Progenitor cell of endocrine pancreas (in vitro differentiated cells): ENCODE measurements at regions not wholly inside any gene's neighbourhood (a gene's known extent, or its start where the extent isn't known, plus 50 kb on each side); places are given as distances from the start of the nearest gene placed in this dataset.

ENCODE experiments used
- DNase-seq: peaks from one replicate; pipeline ENCODE4 v3.0.0; 2021; ENCODE audit warnings: low spot score; ENCODE audit not compliant: unreplicated experiment
- H3K27ac Mint-ChIP-seq: 2 replicates; pipeline ENCODE4 v1.8.0; 2021; ENCODE audit warnings: mild to moderate bottlenecking, moderate library complexity, mixed read lengths
- H3K27me3 Mint-ChIP-seq: 2 replicates; pipeline ENCODE4 v1.8.0; 2021; ENCODE audit warnings: mixed read lengths
- H3K36me3 Mint-ChIP-seq: 2 replicates; pipeline ENCODE4 v1.8.0; 2022; ENCODE audit warnings: mixed read lengths; ENCODE audit not compliant: insufficient read depth
- H3K4me1 Mint-ChIP-seq: 2 replicates; pipeline ENCODE4 v1.8.0; 2021; ENCODE audit warnings: low read depth, mixed read lengths
- H3K4me3 Mint-ChIP-seq: 2 replicates; pipeline ENCODE4 v1.8.0; 2021; ENCODE audit warnings: low read depth, mild to moderate bottlenecking, moderate library complexity, mixed read lengths
- H3K9me3 Mint-ChIP-seq: 2 replicates; pipeline ENCODE4 v1.8.0; 2021; ENCODE audit warnings: low read depth, mixed read lengths
- TF ChIP-seq, protein P1 (sequence below): fragments of 200-600 bp; sonication (generic); IDR thresholded peaks from one replicate; pipeline ENCODE4 v1.5.0; 2021; ENCODE audit warnings: antibody characterized with exemption, mild to moderate bottlenecking; ENCODE audit not compliant: unreplicated experiment

DNA sequence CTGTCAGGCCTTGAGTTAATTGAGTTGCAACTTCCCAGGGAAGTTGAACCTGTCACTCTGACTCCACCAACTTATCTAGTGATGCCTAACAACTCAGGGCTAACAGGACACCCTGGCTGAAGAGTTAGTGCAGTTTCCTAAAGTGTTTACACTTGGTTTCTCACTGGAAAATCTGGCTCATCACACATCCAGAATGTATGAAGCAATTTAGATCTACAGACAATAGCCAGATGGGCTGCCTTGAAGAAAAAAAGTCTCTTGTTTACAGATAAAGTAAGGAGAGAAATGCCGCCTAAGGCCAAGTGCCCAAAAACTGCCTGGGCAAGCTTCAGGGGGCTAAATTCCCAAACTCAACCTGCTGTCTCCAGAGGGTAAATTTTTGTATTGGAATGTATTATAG lies 446.3 kb upstream of the NCAM2 start:
- no peaks in the 10 kb centered on the region for H3K9me3 Mint-ChIP-seq
- no peak overlapping the region for H3K4me3 Mint-ChIP-seq

DNA sequence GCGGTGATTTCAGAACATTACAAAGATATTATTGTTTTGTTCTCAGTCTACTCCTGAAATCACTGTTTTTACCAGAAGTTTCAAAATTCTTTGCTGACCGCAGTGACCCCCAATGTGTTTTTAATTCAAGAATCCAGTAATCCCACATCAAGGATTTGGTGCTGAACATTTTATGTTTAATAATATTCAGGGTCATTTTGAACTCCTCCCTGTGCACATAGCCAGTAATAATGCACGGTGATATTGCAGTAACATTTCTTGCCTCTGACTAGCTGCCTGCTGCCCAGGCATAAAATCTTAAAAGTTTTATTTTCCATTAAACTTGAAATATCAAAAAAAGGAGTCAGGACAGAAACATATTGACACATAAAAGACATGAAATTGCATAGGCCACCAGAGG lies 443.4 kb upstream of the NCAM2 start:
- no peaks in the 10 kb centered on the region for H3K9me3 Mint-ChIP-seq
- no peaks in the 10 kb centered on the region for H3K27me3 Mint-ChIP-seq
- H3K27ac Mint-ChIP-seq: no peak overlapping the region
- TF ChIP-seq, protein P1, sequence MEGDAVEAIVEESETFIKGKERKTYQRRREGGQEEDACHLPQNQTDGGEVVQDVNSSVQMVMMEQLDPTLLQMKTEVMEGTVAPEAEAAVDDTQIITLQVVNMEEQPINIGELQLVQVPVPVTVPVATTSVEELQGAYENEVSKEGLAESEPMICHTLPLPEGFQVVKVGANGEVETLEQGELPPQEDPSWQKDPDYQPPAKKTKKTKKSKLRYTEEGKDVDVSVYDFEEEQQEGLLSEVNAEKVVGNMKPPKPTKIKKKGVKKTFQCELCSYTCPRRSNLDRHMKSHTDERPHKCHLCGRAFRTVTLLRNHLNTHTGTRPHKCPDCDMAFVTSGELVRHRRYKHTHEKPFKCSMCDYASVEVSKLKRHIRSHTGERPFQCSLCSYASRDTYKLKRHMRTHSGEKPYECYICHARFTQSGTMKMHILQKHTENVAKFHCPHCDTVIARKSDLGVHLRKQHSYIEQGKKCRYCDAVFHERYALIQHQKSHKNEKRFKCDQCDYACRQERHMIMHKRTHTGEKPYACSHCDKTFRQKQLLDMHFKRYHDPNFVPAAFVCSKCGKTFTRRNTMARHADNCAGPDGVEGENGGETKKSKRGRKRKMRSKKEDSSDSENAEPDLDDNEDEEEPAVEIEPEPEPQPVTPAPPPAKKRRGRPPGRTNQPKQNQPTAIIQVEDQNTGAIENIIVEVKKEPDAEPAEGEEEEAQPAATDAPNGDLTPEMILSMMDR: no peak
- no peak overlapping the region for H3K4me3 Mint-ChIP-seq
- H3K4me1 Mint-ChIP-seq: no peaks in the 10 kb centered on the region
- DNase-seq: no peak
- no peaks in the 10 kb centered on the region for H3K36me3 Mint-ChIP-seq

More for the DNA sequence above, 446.3 kb upstream of the NCAM2 start:
- Mint-ChIP-seq H3K27ac (no peak overlapping the region), H3K27me3 (no peaks in the 10 kb centered on the region), H3K36me3 (no peaks in the 10 kb centered on the region), H3K4me1 (no peaks in the 10 kb centered on the region)
- TF ChIP-seq, protein P1: no peak
- DNase-seq: no peak

DNA sequence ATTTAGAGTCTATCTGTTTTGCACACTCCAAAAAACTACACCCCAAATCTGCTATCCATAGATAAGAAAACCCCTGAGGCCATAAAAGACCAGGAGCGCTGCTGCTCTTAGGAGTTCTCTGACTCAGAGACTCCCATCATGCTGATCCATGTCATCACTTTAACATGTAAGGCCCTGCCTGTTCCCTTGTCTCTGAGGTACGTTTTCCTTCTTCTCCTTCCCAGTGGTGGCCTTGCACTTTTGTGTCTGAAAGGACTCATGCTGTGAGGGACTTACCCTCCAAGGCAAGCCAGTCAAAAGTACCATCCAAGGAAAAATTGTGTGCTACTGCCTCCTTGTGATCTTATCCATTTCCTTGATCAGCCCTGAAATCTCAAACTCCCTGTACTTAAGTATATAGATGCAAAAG lies 427.4 kb upstream of the NCAM2 start:
- Mint-ChIP-seq H3K4me3 (no peak overlapping the region), H3K36me3 (no peaks in the 10 kb centered on the region), H3K27me3 (no peaks in the 10 kb centered on the region), H3K4me1 (no peaks in the 10 kb centered on the region), H3K9me3 (no peaks in the 10 kb centered on the region), H3K27ac (no peak overlapping the region)
- TF ChIP-seq, protein P1: no peak
- DNase-seq: no peak

DNA sequence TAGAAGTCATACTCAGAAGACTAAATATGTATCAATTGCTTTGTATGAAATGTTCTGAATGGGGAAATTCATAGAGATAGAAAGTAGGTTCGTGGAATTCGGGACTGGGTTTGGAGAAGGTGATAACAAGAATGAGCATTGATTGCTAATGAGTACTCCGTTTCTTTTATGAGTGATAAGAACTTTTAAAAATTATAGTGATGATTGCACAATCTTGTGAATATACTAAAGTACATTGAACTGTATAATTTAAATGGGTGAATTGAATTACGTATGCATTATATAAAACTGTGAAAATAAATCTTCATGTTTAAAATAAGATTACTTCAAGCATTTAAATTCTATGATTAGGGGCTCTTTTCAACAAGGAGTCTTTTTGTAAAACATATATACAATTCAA lies 425.6 kb upstream of the NCAM2 start:
- TF ChIP-seq, protein P1: no peak
- Mint-ChIP-seq H3K4me1 (no peaks in the 10 kb centered on the region), H3K27ac (no peak overlapping the region), H3K27me3 (no peaks in the 10 kb centered on the region), H3K9me3 (no peaks in the 10 kb centered on the region), H3K36me3 (no peaks in the 10 kb centered on the region), H3K4me3 (no peak overlapping the region)
- no peak for DNase-seq

DNA sequence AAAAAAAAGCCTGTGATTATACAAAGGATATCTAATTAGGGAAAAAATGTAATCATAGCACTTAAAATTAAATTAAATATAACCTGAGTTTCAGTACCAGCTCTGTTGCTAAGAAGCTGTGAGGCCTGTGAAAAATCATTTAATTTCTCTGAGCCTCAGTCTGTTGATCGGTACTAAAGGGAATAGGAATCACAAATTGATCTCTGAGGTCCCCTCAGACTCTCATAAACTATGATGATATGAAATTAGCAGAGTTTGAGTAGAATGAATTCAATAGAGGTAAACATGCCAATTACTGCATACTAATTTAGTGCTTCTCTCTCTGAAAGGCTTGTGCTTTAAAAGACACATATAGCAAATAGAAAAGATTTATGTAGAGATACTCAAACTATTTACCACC lies 416.8 kb upstream of the NCAM2 start:
- Mint-ChIP-seq H3K27me3 (no peaks in the 10 kb centered on the region), H3K36me3 (no peaks in the 10 kb centered on the region), H3K27ac (no peak overlapping the region), H3K4me1 (no peaks in the 10 kb centered on the region), H3K9me3 (peaks cover 3% of the 10 kb centered on the region), H3K4me3 (no peak overlapping the region)
- TF ChIP-seq, protein P1: no peak
- no peak for DNase-seq
